ENCODE measurements at regions not wholly inside any gene's neighbourhood (a gene's known extent, or its start where the extent isn't known, plus 50 kb on each side); places are given as distances from the start of the nearest gene placed in this dataset.

DNA sequence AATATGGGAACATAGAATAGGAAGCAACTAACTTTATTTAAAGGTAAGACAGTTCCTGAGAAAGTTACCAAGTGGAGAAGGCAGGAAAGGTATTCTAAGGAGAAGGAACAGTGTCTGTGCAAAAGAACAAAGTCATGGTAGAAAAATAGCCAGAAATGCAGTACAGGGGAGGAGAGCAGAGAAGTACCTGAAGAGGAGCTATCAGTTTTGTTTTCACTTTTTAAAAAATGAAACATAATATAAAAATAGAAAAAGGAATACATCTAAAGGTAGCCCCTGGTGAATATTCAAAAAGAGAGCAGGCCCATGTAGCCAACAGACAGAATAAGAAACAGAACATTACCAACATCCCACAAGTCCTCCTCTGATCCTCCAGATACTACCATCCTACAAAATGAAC is 408.7 kb downstream of the ADAMTS20 start (continued):
- TF ChIP-seq, protein P1, sequence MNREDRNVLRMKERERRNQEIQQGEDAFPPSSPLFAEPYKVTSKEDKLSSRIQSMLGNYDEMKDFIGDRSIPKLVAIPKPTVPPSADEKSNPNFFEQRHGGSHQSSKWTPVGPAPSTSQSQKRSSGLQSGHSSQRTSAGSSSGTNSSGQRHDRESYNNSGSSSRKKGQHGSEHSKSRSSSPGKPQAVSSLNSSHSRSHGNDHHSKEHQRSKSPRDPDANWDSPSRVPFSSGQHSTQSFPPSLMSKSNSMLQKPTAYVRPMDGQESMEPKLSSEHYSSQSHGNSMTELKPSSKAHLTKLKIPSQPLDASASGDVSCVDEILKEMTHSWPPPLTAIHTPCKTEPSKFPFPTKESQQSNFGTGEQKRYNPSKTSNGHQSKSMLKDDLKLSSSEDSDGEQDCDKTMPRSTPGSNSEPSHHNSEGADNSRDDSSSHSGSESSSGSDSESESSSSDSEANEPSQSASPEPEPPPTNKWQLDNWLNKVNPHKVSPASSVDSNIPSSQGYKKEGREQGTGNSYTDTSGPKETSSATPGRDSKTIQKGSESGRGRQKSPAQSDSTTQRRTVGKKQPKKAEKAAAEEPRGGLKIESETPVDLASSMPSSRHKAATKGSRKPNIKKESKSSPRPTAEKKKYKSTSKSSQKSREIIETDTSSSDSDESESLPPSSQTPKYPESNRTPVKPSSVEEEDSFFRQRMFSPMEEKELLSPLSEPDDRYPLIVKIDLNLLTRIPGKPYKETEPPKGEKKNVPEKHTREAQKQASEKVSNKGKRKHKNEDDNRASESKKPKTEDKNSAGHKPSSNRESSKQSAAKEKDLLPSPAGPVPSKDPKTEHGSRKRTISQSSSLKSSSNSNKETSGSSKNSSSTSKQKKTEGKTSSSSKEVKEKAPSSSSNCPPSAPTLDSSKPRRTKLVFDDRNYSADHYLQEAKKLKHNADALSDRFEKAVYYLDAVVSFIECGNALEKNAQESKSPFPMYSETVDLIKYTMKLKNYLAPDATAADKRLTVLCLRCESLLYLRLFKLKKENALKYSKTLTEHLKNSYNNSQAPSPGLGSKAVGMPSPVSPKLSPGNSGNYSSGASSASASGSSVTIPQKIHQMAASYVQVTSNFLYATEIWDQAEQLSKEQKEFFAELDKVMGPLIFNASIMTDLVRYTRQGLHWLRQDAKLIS (CRISPR knock-in tag; IDR thresholded peaks at IDR 0.05; ENCODE audit: borderline replicate concordance): no peak
- TF ChIP-seq, protein P2, sequence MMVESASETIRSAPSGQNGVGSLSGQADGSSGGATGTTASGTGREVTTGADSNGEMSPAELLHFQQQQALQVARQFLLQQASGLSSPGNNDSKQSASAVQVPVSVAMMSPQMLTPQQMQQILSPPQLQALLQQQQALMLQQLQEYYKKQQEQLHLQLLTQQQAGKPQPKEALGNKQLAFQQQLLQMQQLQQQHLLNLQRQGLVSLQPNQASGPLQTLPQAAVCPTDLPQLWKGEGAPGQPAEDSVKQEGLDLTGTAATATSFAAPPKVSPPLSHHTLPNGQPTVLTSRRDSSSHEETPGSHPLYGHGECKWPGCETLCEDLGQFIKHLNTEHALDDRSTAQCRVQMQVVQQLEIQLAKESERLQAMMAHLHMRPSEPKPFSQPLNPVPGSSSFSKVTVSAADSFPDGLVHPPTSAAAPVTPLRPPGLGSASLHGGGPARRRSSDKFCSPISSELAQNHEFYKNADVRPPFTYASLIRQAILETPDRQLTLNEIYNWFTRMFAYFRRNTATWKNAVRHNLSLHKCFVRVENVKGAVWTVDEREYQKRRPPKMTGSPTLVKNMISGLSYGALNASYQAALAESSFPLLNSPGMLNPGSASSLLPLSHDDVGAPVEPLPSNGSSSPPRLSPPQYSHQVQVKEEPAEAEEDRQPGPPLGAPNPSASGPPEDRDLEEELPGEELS (CRISPR knock-in tag; IDR thresholded peaks at IDR 0.05): no peak
- TF ChIP-seq RORB (CRISPR knock-in tag; IDR thresholded peaks at IDR 0.05) (no peak), SMAD4 (CRISPR knock-in tag; IDR thresholded peaks at IDR 0.05) (no peak), GTF2I (CRISPR knock-in tag; conservative IDR thresholded peaks at IDR 0.05) (no peak)

DNA sequence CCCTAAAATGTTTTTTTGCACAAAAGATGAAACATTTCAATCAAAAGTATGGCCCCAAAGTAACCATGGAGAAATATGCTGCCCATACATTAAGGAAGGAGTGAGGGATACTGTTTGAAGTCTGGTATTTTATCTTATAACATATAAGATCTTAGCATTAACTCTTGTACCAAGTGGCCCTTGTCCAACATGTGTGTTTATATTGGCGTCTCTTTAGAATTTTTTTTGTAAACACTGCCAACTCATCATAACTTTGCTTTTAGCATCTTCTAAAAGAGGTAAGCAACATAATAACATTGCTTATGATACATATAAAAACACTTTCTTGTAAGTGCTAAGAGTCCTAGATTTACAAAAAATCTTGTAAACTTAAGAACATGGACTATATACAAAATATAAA is 419.7 kb downstream of the ADAMTS20 start:
- DNase-seq (ENCODE audit: low spot score) (no peak), ATAC-seq (no peak)
- peaks cover 14% of the 10 kb centered on the region for H3K4me1 Mint-ChIP-seq
- peaks cover 8% of the 10 kb centered on the region for H3K36me3 Mint-ChIP-seq
- no peak for TF ChIP-seq EMX1 (CRISPR knock-in tag; IDR thresholded peaks at IDR 0.05)
- no peak for TF ChIP-seq HMGXB4 (CRISPR knock-in tag; IDR thresholded peaks at IDR 0.05)
- CTCF ChIA-PET: no interaction called here
- POLR2A ChIA-PET: no interaction called here
- H3K27me3 Mint-ChIP-seq (ENCODE audit: low read depth): no peaks in the 10 kb centered on the region
- peaks cover 20% of the 10 kb centered on the region for H3K9me3 Mint-ChIP-seq
- no peak overlapping the region for H3K27ac Mint-ChIP-seq
- H3K4me3 Mint-ChIP-seq: no peak overlapping the region

DNA sequence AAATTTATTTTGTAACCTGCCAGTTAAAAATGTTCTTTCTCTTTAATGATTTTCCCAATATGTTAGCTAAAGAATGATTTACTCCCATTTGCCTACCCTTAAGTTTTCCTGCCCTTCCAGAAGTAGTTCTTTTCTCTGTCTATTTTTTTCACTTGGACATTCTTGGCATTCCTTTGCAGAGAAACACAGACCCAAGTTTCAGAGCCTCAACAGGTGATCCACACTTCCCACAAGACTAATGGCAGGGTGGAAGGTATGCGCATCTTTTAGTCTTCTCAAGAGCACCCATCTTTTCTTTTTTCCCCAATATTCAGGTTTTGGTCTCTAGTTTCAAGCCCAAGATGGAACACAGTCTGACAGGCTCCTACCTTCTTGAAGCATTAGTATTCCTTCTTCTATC is 420.7 kb downstream of the ADAMTS20 start:
- Mint-ChIP-seq H3K36me3 (peaks cover 8% of the 10 kb centered on the region), H3K27me3 (ENCODE audit: low read depth) (no peaks in the 10 kb centered on the region), H3K9me3 (peaks cover 16% of the 10 kb centered on the region), H3K4me3 (no peak overlapping the region), H3K27ac (peak overlapping the region; percentile 78), H3K4me1 (peaks cover 17% of the 10 kb centered on the region)
- POLR2A ChIA-PET: no interaction called here
- no peak for DNase-seq (ENCODE audit: low spot score)
- CTCF ChIA-PET: no interaction called here
- peak; percentile 77 for ATAC-seq
- TF ChIP-seq ETV6 (CRISPR knock-in tag; IDR thresholded peaks at IDR 0.05) (no peak), OVOL2 (CRISPR knock-in tag; IDR thresholded peaks at IDR 0.05; ENCODE audit: borderline replicate concordance) (no peak), NFATC4 (CRISPR knock-in tag; IDR thresholded peaks at IDR 0.05) (no peak), ZNF121 (CRISPR knock-in tag; IDR thresholded peaks at IDR 0.05) (no peak), JUN (CRISPR knock-in tag; IDR thresholded peaks at IDR 0.05) (no peak), GRHL2 (CRISPR knock-in tag; IDR thresholded peaks at IDR 0.05; ENCODE audit: insufficient replicate concordance, severe bottlenecking) (no peak), HMGXB4 (CRISPR knock-in tag; IDR thresholded peaks at IDR 0.05) (no peak), GTF2I (CRISPR knock-in tag; conservative IDR thresholded peaks at IDR 0.05) (no peak), HMGA2 (CRISPR knock-in tag; IDR thresholded peaks at IDR 0.05) (no peak), ZNF138 (CRISPR knock-in tag; conservative IDR thresholded peaks at IDR 0.05) (no peak)

Measured in WTC11 (cell line).